CD14-positive monocyte (primary cell): ENCODE measurements at regions not wholly inside any gene's neighbourhood (a gene's known extent, or its start where the extent isn't known, plus 50 kb on each side); places are given as distances from the start of the nearest gene placed in this dataset.

Experiments
- DNase-seq, 3 donors: peaks; one replicate each; pipeline ENCODE4 v3.0.0-alpha.2; 2011 to 2022
- H2AFZ ChIP-seq: 2 replicates; pipeline ENCODE4 v1.6.0; 2012; ENCODE audit warnings: mild to moderate bottlenecking, low read depth, low read length, inconsistent platforms; ENCODE audit not compliant: insufficient read depth, poor library complexity, severe bottlenecking
- H3K27ac ChIP-seq, 2 donors: 1 replicate in 1 of 2; 2 replicates in 1 of 2; pipeline ENCODE4 v1.5.1; 2012 to 2013; ENCODE audit warnings: low read length in 2 of 2, control low read depth in 1 of 2, inconsistent platforms in 1 of 2, low read depth in 1 of 2, mild to moderate bottlenecking in 1 of 2
- H3K27me3 ChIP-seq, 2 donors: one replicate each; pipeline versions ENCODE4 v1.6.0 to v1.6.1; 2011 to 2013; ENCODE audit warnings: low read length in 2 of 2; ENCODE audit not compliant: control insufficient read depth in 2 of 2, insufficient read depth in 2 of 2
- H3K36me3 ChIP-seq, 2 donors: replicated peaks in 1 of 2; 1 replicate in 1 of 2; 2 replicates in 1 of 2; pipeline versions ENCODE4 v1.5.1 to v1.6.1; 2012 to 2013; ENCODE audit warnings: low read length in 2 of 2, control low read depth in 1 of 2, inconsistent platforms in 1 of 2, mild to moderate bottlenecking in 1 of 2; ENCODE audit not compliant: insufficient read depth in 2 of 2, control insufficient read depth in 1 of 2
- H3K4me1 ChIP-seq, 2 donors: 1 replicate in 1 of 2; 2 replicates in 1 of 2; pipeline versions ENCODE4 v1.5.1 to v1.6.1; 2012 to 2013; ENCODE audit warnings: low read length in 2 of 2, control low read depth in 1 of 2, inconsistent platforms in 1 of 2, mild to moderate bottlenecking in 1 of 2, moderate library complexity in 1 of 2; ENCODE audit not compliant: insufficient read depth in 2 of 2, control insufficient read depth in 1 of 2
- H3K4me2 ChIP-seq: replicated peaks from 2 replicates; pipeline ENCODE3; 2012; ENCODE audit warnings: low read length, moderate library complexity, mild to moderate bottlenecking; ENCODE audit not compliant: poor library complexity, severe bottlenecking; ENCODE audit errors: extremely low read depth
- H3K4me3 ChIP-seq, 3 experiments: fragments of 200-600 bp in 1 of 3; sonication (generic) in 1 of 3; replicated peaks in 1 of 3; 1 replicate in 2 of 3; 2 replicates in 1 of 3; pipeline ENCODE4 v1.5.1; 2011 to 2013; ENCODE audit warnings: low read length in 3 of 3, mild to moderate bottlenecking in 3 of 3, control low read depth in 2 of 3, low read depth in 2 of 3, inconsistent platforms in 1 of 3, moderate library complexity in 1 of 3
- H3K79me2 ChIP-seq: 2 replicates; pipeline ENCODE4 v1.6.0; 2012; ENCODE audit warnings: mild to moderate bottlenecking, control low read depth, inconsistent platforms, low read length, moderate library complexity; ENCODE audit not compliant: insufficient read depth
- H3K9ac ChIP-seq: 2 replicates; pipeline ENCODE4 v1.6.0; 2017; ENCODE audit warnings: low read length, mild to moderate bottlenecking; ENCODE audit not compliant: insufficient read depth, poor library complexity, severe bottlenecking
- H3K9me3 ChIP-seq, 2 donors: replicated peaks in 1 of 2; 1 replicate in 1 of 2; 2 replicates in 1 of 2; pipeline versions ENCODE4 v1.5.1 to v1.6.1; 2012 to 2013; ENCODE audit warnings: low read length in 2 of 2, control low read depth in 1 of 2; ENCODE audit not compliant: control insufficient read depth in 1 of 2, insufficient read depth in 1 of 2
- H4K20me1 ChIP-seq: 2 replicates; pipeline ENCODE4 v1.6.0; 2012; ENCODE audit warnings: mild to moderate bottlenecking, low read length, control low read depth, moderate library complexity; ENCODE audit not compliant: insufficient read depth
- H3K27ac Mint-ChIP-seq, 7 donors: one replicate each; pipeline ENCODE4 v1.8.0; 2020; ENCODE audit warnings: mild to moderate bottlenecking in 7 of 7, mixed read lengths in 7 of 7, moderate library complexity in 6 of 7, inconsistent platforms in 2 of 7
- H3K27me3 Mint-ChIP-seq, 3 donors: one replicate each; pipeline ENCODE4 v1.8.0; 2021 to 2022; ENCODE audit warnings: low read depth in 3 of 3, mild to moderate bottlenecking in 3 of 3, mixed read lengths in 3 of 3, moderate library complexity in 3 of 3, inconsistent platforms in 1 of 3
- H3K36me3 Mint-ChIP-seq, 2 donors: one replicate each; pipeline ENCODE4 v1.8.0; 2020; ENCODE audit warnings: mixed read lengths in 2 of 2, inconsistent platforms in 1 of 2, mild to moderate bottlenecking in 1 of 2
- H3K4me1 Mint-ChIP-seq: one replicate; pipeline ENCODE4 v1.8.0; 2020; ENCODE audit warnings: mild to moderate bottlenecking, mixed read lengths
- H3K4me3 Mint-ChIP-seq, 2 donors: one replicate each; pipeline ENCODE4 v1.8.0; 2020; ENCODE audit warnings: mild to moderate bottlenecking in 2 of 2, mixed read lengths in 2 of 2, moderate library complexity in 1 of 2
- H3K9me3 Mint-ChIP-seq, 7 donors: one replicate each; pipeline ENCODE4 v1.8.0; 2020 to 2022; ENCODE audit warnings: mixed read lengths in 7 of 7, mild to moderate bottlenecking in 6 of 7, moderate library complexity in 6 of 7, inconsistent platforms in 2 of 7
- CTCF ChIP-seq: fragments of 200-600 bp; IDR thresholded peaks from one replicate; pipeline ENCODE4 v1.8.0; 2022; ENCODE audit warnings: antibody characterized with exemption, mild to moderate bottlenecking
- WGBS: methylation state at CpG from one replicate; pipeline ENCODE4 v1.1.5; 2013; ENCODE audit warnings: missing lambda C conversion rate; ENCODE audit not compliant: insufficient coverage; 5-methylcytosine and 5-hydroxymethylcytosine counted together
- intact Hi-C, 2 donors: fragments of 100-400 bp; cut with micrococcal nuclease; formaldehyde crosslinking; loops; one replicate each; pipeline versions ENCODE4 v1.15.0 to v1.15.1; 2023

GRCh38 chr13:76723551-76724232 lies 162.5 kb downstream of the KCTD12 start:
- intact Hi-C loops = no loop called here
- WGBS = 3% methylated on average over 4 of the region's 5 CpGs
- Mint-ChIP-seq H3K27ac (no peak overlapping the region), H3K36me3 (peaks cover 0 to 9% of the 10 kb centered on the region in 2 donors), H3K4me1 (peaks cover 24% of the 10 kb centered on the region), H3K27me3 (no peaks in the 10 kb centered on the region), H3K9me3 (peaks cover 6 to 23% (median 18%) of the 10 kb centered on the region in 7 donors), H3K4me3 (no peak overlapping the region)
- Histone ChIP-seq H2AFZ (peak overlapping the region; percentile 64), H3K27ac (peak overlapping the region; percentile 52 to 70), H3K9me3 (peaks cover 14 to 19% of the 10 kb centered on the region in 2 donors), H3K79me2 (no peaks in the 10 kb centered on the region), H3K36me3 (peaks cover 0 to 4% of the 10 kb centered on the region in 2 donors), H4K20me1 (no peaks in the 10 kb centered on the region), H3K4me3 (peak overlapping the region in 1 of 3 experiments; percentile 23), H3K9ac (no peak overlapping the region), H3K27me3 (no peaks in the 10 kb centered on the region), H3K4me2 (peak overlapping the region; percentile 38), H3K4me1 (peaks cover 49 to 56% of the 10 kb centered on the region in 2 donors)
- DNase-seq = peak; percentile 53 to 70 (median 67)
- no peak for TF ChIP-seq CTCF

- Histone ChIP-seq H3K27ac (peak overlapping the region; percentile 52 to 70), H3K4me1 (peaks cover 49 to 56% of the 10 kb centered on the region in 2 donors), H3K4me3 (no peak overlapping the region), H3K27me3 (no peaks in the 10 kb centered on the region), H4K20me1 (no peaks in the 10 kb centered on the region), H3K4me2 (no peak overlapping the region), H3K79me2 (no peaks in the 10 kb centered on the region), H3K36me3 (peaks cover 0 to 3% of the 10 kb centered on the region in 2 donors), H2AFZ (no peak overlapping the region), H3K9ac (no peak overlapping the region), H3K9me3 (peaks cover 8 to 14% of the 10 kb centered on the region in 2 donors)
- DNase-seq = no peak
- TF ChIP-seq CTCF = no peak
- peaks cover 0 to 7% of the 10 kb centered on the region in 2 donors for H3K36me3 Mint-ChIP-seq
- intact Hi-C loops = no loop called here
- peaks cover 6 to 17% (median 14%) of the 10 kb centered on the region in 7 donors for H3K9me3 Mint-ChIP-seq
- peaks cover 24% of the 10 kb centered on the region for H3K4me1 Mint-ChIP-seq
- no CpG with 5 or more reads among the region's 1 CpG for WGBS
- no peaks in the 10 kb centered on the region for H3K27me3 Mint-ChIP-seq
- no peak overlapping the region for H3K27ac Mint-ChIP-seq
- no peak overlapping the region for H3K4me3 Mint-ChIP-seq
These were observed 163.4 kb downstream of the KCTD12 start for GRCh38 chr13:76722782-76723181.
